CD14-positive monocyte (primary cell): ENCODE measurements at regions not wholly inside any gene's neighbourhood (a gene's known extent, or its start where the extent isn't known, plus 50 kb on each side); places are given as distances from the start of the nearest gene placed in this dataset.

Experiments used
- DNase-seq, 3 donors: peaks; one replicate each; pipeline ENCODE4 v3.0.0-alpha.2; 2011 to 2022
- H2AFZ ChIP-seq: 2 replicates; pipeline ENCODE4 v1.6.0; 2012; ENCODE audit warnings: mild to moderate bottlenecking, low read depth, low read length, inconsistent platforms; ENCODE audit not compliant: insufficient read depth, poor library complexity, severe bottlenecking
- H3K27ac ChIP-seq, 2 donors: 1 replicate in 1 of 2; 2 replicates in 1 of 2; pipeline ENCODE4 v1.5.1; 2012 to 2013; ENCODE audit warnings: low read length in 2 of 2, control low read depth in 1 of 2, inconsistent platforms in 1 of 2, low read depth in 1 of 2, mild to moderate bottlenecking in 1 of 2
- H3K27me3 ChIP-seq, 2 donors: one replicate each; pipeline versions ENCODE4 v1.6.0 to v1.6.1; 2011 to 2013; ENCODE audit warnings: low read length in 2 of 2; ENCODE audit not compliant: control insufficient read depth in 2 of 2, insufficient read depth in 2 of 2
- H3K36me3 ChIP-seq, 2 donors: replicated peaks in 1 of 2; 1 replicate in 1 of 2; 2 replicates in 1 of 2; pipeline versions ENCODE4 v1.5.1 to v1.6.1; 2012 to 2013; ENCODE audit warnings: low read length in 2 of 2, control low read depth in 1 of 2, inconsistent platforms in 1 of 2, mild to moderate bottlenecking in 1 of 2; ENCODE audit not compliant: insufficient read depth in 2 of 2, control insufficient read depth in 1 of 2
- H3K4me1 ChIP-seq, 2 donors: 1 replicate in 1 of 2; 2 replicates in 1 of 2; pipeline versions ENCODE4 v1.5.1 to v1.6.1; 2012 to 2013; ENCODE audit warnings: low read length in 2 of 2, control low read depth in 1 of 2, inconsistent platforms in 1 of 2, mild to moderate bottlenecking in 1 of 2, moderate library complexity in 1 of 2; ENCODE audit not compliant: insufficient read depth in 2 of 2, control insufficient read depth in 1 of 2
- H3K4me2 ChIP-seq: replicated peaks from 2 replicates; pipeline ENCODE3; 2012; ENCODE audit warnings: low read length, moderate library complexity, mild to moderate bottlenecking; ENCODE audit not compliant: poor library complexity, severe bottlenecking; ENCODE audit errors: extremely low read depth
- H3K4me3 ChIP-seq, 3 experiments: fragments of 200-600 bp in 1 of 3; sonication (generic) in 1 of 3; replicated peaks in 1 of 3; 1 replicate in 2 of 3; 2 replicates in 1 of 3; pipeline ENCODE4 v1.5.1; 2011 to 2013; ENCODE audit warnings: low read length in 3 of 3, mild to moderate bottlenecking in 3 of 3, control low read depth in 2 of 3, low read depth in 2 of 3, inconsistent platforms in 1 of 3, moderate library complexity in 1 of 3
- H3K79me2 ChIP-seq: 2 replicates; pipeline ENCODE4 v1.6.0; 2012; ENCODE audit warnings: mild to moderate bottlenecking, control low read depth, inconsistent platforms, low read length, moderate library complexity; ENCODE audit not compliant: insufficient read depth
- H3K9ac ChIP-seq: 2 replicates; pipeline ENCODE4 v1.6.0; 2017; ENCODE audit warnings: low read length, mild to moderate bottlenecking; ENCODE audit not compliant: insufficient read depth, poor library complexity, severe bottlenecking
- H3K9me3 ChIP-seq, 2 donors: replicated peaks in 1 of 2; 1 replicate in 1 of 2; 2 replicates in 1 of 2; pipeline versions ENCODE4 v1.5.1 to v1.6.1; 2012 to 2013; ENCODE audit warnings: low read length in 2 of 2, control low read depth in 1 of 2; ENCODE audit not compliant: control insufficient read depth in 1 of 2, insufficient read depth in 1 of 2
- H4K20me1 ChIP-seq: 2 replicates; pipeline ENCODE4 v1.6.0; 2012; ENCODE audit warnings: mild to moderate bottlenecking, low read length, control low read depth, moderate library complexity; ENCODE audit not compliant: insufficient read depth
- H3K27ac Mint-ChIP-seq, 7 donors: one replicate each; pipeline ENCODE4 v1.8.0; 2020; ENCODE audit warnings: mild to moderate bottlenecking in 7 of 7, mixed read lengths in 7 of 7, moderate library complexity in 6 of 7, inconsistent platforms in 2 of 7
- H3K27me3 Mint-ChIP-seq, 3 donors: one replicate each; pipeline ENCODE4 v1.8.0; 2021 to 2022; ENCODE audit warnings: low read depth in 3 of 3, mild to moderate bottlenecking in 3 of 3, mixed read lengths in 3 of 3, moderate library complexity in 3 of 3, inconsistent platforms in 1 of 3
- H3K36me3 Mint-ChIP-seq, 2 donors: one replicate each; pipeline ENCODE4 v1.8.0; 2020; ENCODE audit warnings: mixed read lengths in 2 of 2, inconsistent platforms in 1 of 2, mild to moderate bottlenecking in 1 of 2
- H3K4me1 Mint-ChIP-seq: one replicate; pipeline ENCODE4 v1.8.0; 2020; ENCODE audit warnings: mild to moderate bottlenecking, mixed read lengths
- H3K4me3 Mint-ChIP-seq, 2 donors: one replicate each; pipeline ENCODE4 v1.8.0; 2020; ENCODE audit warnings: mild to moderate bottlenecking in 2 of 2, mixed read lengths in 2 of 2, moderate library complexity in 1 of 2
- H3K9me3 Mint-ChIP-seq, 7 donors: one replicate each; pipeline ENCODE4 v1.8.0; 2020 to 2022; ENCODE audit warnings: mixed read lengths in 7 of 7, mild to moderate bottlenecking in 6 of 7, moderate library complexity in 6 of 7, inconsistent platforms in 2 of 7
- CTCF ChIP-seq: fragments of 200-600 bp; IDR thresholded peaks from one replicate; pipeline ENCODE4 v1.8.0; 2022; ENCODE audit warnings: antibody characterized with exemption, mild to moderate bottlenecking
- WGBS: methylation state at CpG from one replicate; pipeline ENCODE4 v1.1.5; 2013; ENCODE audit warnings: missing lambda C conversion rate; ENCODE audit not compliant: insufficient coverage; 5-methylcytosine and 5-hydroxymethylcytosine counted together
- intact Hi-C, 2 donors: fragments of 100-400 bp; cut with micrococcal nuclease; formaldehyde crosslinking; loops; one replicate each; pipeline versions ENCODE4 v1.15.0 to v1.15.1; 2023

- no peak overlapping the region for H3K4me2 ChIP-seq
Measured at GRCh38 chr5:136729901-136730355, 364.6 kb upstream of the TRPC7 start.

GRCh38 chr5:136726506-136726905 lies 361.2 kb upstream of the TRPC7 start:
- H3K4me2 ChIP-seq = no peak overlapping the region
- H3K79me2 ChIP-seq = no peaks in the 10 kb centered on the region
- 100% methylated on average over 1 of the region's 2 CpGs for WGBS
- H2AFZ ChIP-seq = no peak overlapping the region
- Mint-ChIP-seq H3K27me3 (peaks cover 0 to 2% (median 0%) of the 10 kb centered on the region in 3 donors), H3K36me3 (no peaks in the 10 kb centered on the region), H3K4me1 (no peaks in the 10 kb centered on the region), H3K9me3 (peaks cover 0 to 7% (median 3%) of the 10 kb centered on the region in 7 donors), H3K27ac (no peak overlapping the region), H3K4me3 (no peak overlapping the region)
- DNase-seq = no peak
- no peaks in the 10 kb centered on the region for H3K36me3 ChIP-seq
- H3K9me3 ChIP-seq = no peaks in the 10 kb centered on the region
- H3K27ac ChIP-seq = no peak overlapping the region
- H4K20me1 ChIP-seq = no peaks in the 10 kb centered on the region
- no peak for TF ChIP-seq CTCF
- H3K4me3 ChIP-seq = no peak overlapping the region
- H3K4me1 ChIP-seq = no peaks in the 10 kb centered on the region
- no peak overlapping the region for H3K9ac ChIP-seq
- intact Hi-C loops = no loop called here
- no peaks in the 10 kb centered on the region for H3K27me3 ChIP-seq

More at GRCh38 chr5:136729901-136730355, 364.6 kb upstream of the TRPC7 start:
- no peak overlapping the region for H2AFZ ChIP-seq
- no peak for DNase-seq
- TF ChIP-seq CTCF = no peak
- intact Hi-C loops = no loop called here
- H3K4me1 ChIP-seq = no peaks in the 10 kb centered on the region
- no peaks in the 10 kb centered on the region for H3K36me3 ChIP-seq
- no peak overlapping the region for H3K4me3 ChIP-seq
- H3K9me3 ChIP-seq = no peaks in the 10 kb centered on the region
- no peaks in the 10 kb centered on the region for H3K79me2 ChIP-seq
- no peak overlapping the region for H3K9ac ChIP-seq
- no peaks in the 10 kb centered on the region for H4K20me1 ChIP-seq
- Mint-ChIP-seq H3K27me3 (peaks cover 0 to 2% (median 0%) of the 10 kb centered on the region in 3 donors), H3K27ac (no peak overlapping the region), H3K36me3 (no peaks in the 10 kb centered on the region), H3K9me3 (peaks cover 0 to 6% (median 5%) of the 10 kb centered on the region in 7 donors), H3K4me1 (no peaks in the 10 kb centered on the region), H3K4me3 (no peak overlapping the region)
- no peaks in the 10 kb centered on the region for H3K27me3 ChIP-seq
- no peak overlapping the region for H3K27ac ChIP-seq
- WGBS = 80% methylated on average over 2 of the region's 4 CpGs
